Renal pelvis (tissue), 1 donor: ENCODE measurements at regions not wholly inside any gene's neighbourhood (a gene's known extent, or its start where the extent isn't known, plus 50 kb on each side); places are given as distances from the start of the nearest gene placed in this dataset.
"Not testable (repeated sequence)": the region's sequence is repeated elsewhere in the genome, so short reads cannot be mapped to it uniquely, and the experiment has no call there.

Experiments used
- DNase-seq: peaks from one replicate; pipeline ENCODE4 v3.0.0-alpha.2; 2013

DNA sequence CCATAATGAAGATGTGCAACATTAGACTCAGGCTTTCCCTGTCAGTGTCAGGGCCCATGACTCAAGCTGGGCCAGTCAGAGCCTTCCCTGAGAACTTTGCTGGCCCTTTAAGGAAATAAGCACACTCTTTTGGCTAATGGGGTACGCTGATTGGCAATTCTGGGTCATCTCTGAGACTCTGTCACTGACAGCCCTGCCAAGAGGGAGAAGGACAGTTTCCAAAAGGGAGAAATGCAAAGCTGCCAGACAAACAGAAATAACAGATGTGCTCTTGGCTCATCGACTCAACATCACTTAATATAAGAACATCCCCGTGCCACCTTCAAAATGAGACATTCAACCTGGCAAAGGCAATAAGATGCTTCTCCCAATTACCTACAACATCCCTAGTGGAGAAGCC, 491.9 kb upstream of the PROK2 start:
- no peak for DNase-seq

DNA sequence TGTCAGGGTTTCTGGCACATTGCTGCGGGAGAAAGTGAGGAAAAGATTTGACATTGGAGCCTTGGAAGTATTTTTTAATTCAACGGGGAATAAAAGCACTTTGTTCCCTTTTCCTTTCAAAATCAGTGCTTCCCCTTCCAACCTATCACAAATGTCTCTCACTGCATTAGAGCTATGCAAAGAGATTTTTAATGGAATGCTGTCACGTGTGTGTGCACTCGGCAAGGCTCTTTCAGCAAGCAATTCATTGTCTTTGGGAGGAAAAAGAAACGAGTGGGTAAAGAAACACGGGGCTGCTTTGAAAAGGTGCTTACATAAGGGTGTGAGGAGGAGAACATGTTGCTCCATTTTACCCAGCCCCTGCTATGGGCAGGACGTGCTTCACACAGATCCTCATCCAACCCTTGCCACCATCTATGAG, 490.4 kb upstream of the PROK2 start:
- no peak for DNase-seq

GRCh38 chr3:72274493-72275330, 489.8 kb upstream of the PROK2 start:
- no peak for DNase-seq

GRCh38 chr3:72273615-72274014, 488.7 kb upstream of the PROK2 start:
- no peak for DNase-seq

DNA sequence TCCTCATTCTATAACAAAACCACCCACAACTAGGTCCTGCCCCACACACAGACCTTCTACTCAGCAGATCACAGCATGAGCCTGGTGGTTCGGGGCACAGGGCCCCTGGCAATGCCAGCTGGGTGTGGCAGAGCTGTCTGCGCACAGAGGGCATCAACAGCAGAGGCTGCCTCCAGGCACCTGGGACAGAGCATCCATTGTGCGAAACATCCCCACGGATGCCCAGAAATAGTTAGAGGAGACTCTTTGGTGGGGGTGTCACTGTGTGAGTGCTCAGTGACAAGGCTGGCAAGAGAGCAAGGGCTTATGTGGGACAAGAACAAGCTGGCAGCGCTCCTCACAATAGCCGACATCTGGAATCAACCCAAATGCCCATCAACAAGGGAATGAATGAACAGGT, 487.4 kb upstream of the PROK2 start:
- no peak for DNase-seq

DNA sequence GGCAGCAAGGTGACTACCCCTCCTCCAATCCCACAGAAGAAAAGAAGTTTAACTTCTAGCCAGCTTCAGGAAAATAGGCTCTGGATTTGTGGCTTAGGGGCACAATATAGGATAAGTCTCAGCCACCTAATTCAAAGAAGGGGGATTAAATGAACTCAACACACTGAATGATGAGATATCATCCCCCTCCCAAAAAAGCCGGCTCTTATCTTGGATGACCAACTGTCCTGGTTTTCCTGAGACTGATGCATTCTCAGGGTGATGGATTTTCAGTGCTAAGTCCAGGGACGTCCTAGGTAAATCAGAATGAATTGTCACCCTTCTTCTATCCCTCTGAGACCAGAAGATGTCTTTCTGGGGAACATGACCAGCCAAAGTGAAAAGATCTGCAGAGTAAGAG, 487.0 kb upstream of the PROK2 start:
- no peak for DNase-seq

- DNase-seq: no peak
Observed at GRCh38 chr3:72271216-72271615, 486.3 kb upstream of the PROK2 start.

GRCh38 chr3:72270730-72271129, 485.8 kb upstream of the PROK2 start:
- no peak for DNase-seq

DNA sequence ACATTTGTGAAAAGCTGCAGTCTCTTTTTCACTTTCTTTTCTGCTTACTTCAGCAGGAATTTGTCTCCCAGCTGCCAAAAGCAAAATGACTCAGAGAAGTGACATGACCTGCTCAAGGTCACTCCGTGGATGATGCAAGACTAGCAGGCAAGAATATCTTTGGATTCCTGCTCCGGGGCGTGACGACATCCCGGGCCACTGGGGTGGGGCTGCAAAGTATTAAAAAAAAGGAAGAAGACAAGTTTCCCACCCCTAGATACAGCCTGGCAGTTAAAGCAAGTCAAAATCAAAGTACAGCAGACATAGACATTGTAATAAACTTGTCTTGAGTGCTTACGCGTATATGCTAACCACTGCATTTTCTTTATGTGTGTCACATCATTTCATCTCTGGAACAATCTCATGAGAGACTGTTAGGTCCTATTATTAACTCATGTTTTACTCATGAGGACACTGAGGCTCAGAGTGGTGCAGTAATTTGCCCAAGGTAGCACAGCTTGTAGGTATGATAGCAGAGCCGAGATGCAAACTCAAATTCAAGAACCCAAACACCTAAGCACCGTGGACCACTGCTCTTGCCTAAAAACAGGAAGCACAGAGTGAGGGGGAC, 485.2 kb upstream of the PROK2 start:
- no peak for DNase-seq

DNA sequence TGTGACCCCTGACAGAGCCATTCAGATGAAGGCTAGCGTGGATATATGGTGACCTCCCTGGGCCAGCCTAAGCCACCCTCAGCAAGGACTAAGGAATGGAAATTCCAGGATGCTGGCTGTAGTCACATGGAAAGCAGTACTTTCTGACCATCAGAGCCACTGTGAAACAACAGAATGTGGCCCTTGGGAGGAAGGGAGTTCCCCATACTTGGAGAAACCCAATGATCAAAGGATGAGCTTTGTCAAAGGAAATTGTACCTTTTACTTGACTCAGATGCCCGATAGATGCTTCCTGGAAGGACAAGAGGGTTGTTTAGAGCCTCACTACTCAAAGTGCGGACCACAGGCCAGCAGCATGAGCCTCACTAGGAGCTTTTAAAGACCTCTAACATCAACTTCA, 484.5 kb upstream of the PROK2 start:
- no peak for DNase-seq

DNA sequence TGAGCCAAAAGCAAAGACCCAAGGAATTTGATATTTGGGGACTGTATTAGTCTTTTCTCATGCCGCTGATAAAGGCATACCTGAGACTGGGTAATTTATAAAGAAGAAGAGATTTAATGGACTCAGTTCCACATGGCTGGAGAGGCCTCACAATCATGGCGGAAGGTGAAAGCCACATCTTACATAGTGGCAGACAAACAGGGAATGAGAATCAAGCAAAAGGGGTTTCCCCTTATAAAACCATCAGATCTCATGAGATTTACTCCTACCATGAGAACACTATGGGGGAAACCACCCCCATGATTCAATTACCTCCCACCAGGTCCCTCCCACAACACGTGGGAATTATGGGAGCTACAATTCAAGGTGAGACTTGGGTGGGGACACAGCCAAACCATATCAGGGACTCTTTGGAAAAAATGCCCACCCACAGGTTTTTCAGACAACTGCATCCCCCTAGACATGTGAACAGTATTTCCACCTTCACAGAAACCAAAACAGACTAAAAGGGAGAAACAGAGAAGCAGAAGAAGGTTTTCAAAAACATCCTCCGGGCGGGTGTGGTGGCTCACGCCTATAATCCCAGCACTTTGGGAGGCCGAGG, 482.1 kb upstream of the PROK2 start:
- DNase-seq: not testable (repeated sequence)

DNA sequence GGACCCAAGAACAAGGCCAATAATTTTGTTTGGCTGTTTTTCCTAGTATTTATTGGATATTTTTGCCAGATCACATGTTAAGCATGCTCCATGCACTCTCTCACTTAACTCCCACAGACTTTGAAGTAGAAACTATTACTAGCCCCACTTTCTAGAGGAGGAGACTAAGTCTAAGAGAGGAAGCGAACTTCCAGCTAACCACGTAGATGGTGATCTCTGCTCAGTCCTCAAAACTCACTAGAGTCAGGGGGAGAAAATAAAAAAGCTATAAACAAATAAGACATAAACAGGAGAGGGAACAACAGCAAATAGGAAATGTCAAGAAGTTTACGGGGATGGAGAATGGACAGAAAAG, 481.0 kb upstream of the PROK2 start:
- DNase-seq: no peak

- no peak for DNase-seq
Observed at GRCh38 chr3:72265256-72266015, 480.5 kb upstream of the PROK2 start.

- DNase-seq: no peak
Observed at GRCh38 chr3:72263223-72263990, 478.5 kb upstream of the PROK2 start.

- no peak for DNase-seq
Observed at GRCh38 chr3:72262736-72263135, 477.8 kb upstream of the PROK2 start.

DNA sequence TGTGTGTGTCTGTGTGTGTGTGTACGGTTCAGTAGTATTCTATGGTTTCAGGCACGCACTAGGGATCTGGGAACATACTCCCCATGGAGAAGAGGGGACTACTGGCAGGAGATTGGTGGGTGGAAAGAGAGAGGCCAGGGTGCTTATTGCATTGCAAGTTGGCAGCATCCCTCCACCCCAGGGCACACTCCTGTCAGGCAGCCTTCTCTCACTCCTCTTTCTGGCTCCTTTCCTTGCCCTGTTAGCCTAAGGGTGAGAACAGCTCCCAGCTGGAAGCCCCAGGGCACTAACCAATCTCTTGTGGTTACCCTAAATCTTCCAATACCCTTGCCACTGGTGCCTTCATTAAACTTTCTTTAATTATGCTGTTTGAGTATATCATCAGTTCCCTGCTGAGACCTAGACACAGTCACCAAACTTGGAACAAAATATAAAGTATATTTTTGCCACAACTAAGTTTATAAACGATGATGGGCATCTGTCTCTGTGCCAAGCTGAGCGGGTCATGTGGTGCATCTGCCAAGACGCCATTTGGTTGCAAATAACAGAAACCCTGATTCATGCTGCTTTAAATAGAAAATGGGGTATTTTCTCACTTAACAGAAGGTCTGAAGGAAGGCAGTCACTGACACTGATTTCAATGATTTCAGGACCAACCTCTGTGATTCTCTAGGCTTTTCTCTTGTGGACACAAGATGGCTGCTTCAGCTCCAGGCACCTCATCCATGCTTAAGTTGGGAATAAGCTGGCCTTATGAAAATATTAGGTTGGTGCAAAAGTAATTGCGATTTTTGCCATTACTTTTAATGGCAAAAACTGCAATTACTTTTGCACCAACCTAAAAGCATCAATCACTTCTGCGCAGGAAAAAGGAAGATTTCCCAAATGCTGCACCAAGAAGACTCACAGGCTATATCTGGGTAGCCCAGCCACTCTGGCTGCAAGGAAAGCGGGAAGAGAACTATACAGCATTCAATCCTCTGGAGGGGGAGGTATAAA, 476.9 kb upstream of the PROK2 start:
- no peak for DNase-seq

GRCh38 chr3:72260588-72260910, 475.6 kb upstream of the PROK2 start:
- DNase-seq: no peak

- DNase-seq: no peak
Observed at GRCh38 chr3:72259755-72260587, 475.0 kb upstream of the PROK2 start.

- no peak for DNase-seq
Observed at GRCh38 chr3:72258361-72259141, 473.6 kb upstream of the PROK2 start.
